22Rv1 (cell line): ENCODE measurements at regions not wholly inside any gene's neighbourhood (a gene's known extent, or its start where the extent isn't known, plus 50 kb on each side); places are given as distances from the start of the nearest gene placed in this dataset.

Source experiments
- CTCF ChIP-seq: fragments of 450-650 bp; IDR thresholded peaks from 2 replicates; pipeline ENCODE4 v1.5.1; 2017; ENCODE audit warnings: mild to moderate bottlenecking
- ZFX ChIP-seq: fragments of 450-650 bp; IDR thresholded peaks from 2 replicates; pipeline ENCODE4 v1.6.1; 2017; ENCODE audit warnings: antibody characterized with exemption, borderline replicate concordance

- TF ChIP-seq CTCF (no peak), ZFX (no peak)
Measured at GRCh38 chr10:63707254-63707910, 186.2 kb downstream of the REEP3 start.
